Aorta (tissue), 5 donors: ENCODE measurements at regions not wholly inside any gene's neighbourhood (a gene's known extent, or its start where the extent isn't known, plus 50 kb on each side); places are given as distances from the start of the nearest gene placed in this dataset.

Experiments used
- ATAC-seq: fragments of 200-7000 bp; cut with Tn5 transposase; one replicate; pipeline ENCODE4 v1.9.1; 2022; ENCODE audit warnings: moderate library complexity; ENCODE audit not compliant: low FRiP score
- DNase-seq, 2 donors: peaks; one replicate each; pipeline ENCODE4 v3.0.0-alpha.2; 2020
- H3K27ac ChIP-seq, 2 donors: one replicate each; pipeline ENCODE4 v1.5.1; 2013; ENCODE audit warnings: low read length in 2 of 2, mild to moderate bottlenecking in 2 of 2, moderate library complexity in 2 of 2, control low read depth in 1 of 2, inconsistent platforms in 1 of 2, low read depth in 1 of 2
- H3K27me3 ChIP-seq, 2 donors: one replicate each; pipeline ENCODE4 v1.6.1; 2013; ENCODE audit warnings: control low read depth in 1 of 2, low read length in 1 of 2, mild to moderate bottlenecking in 1 of 2, moderate library complexity in 1 of 2; ENCODE audit not compliant: insufficient read depth in 2 of 2, control insufficient read depth in 1 of 2
- H3K36me3 ChIP-seq, 2 donors: one replicate each; pipeline ENCODE4 v1.6.1; 2013; ENCODE audit warnings: control low read depth in 1 of 2, low read length in 1 of 2, mild to moderate bottlenecking in 1 of 2; ENCODE audit not compliant: insufficient read depth in 2 of 2, control insufficient read depth in 1 of 2
- H3K4me1 ChIP-seq, 2 donors: one replicate each; pipeline ENCODE4 v1.6.1; 2013; ENCODE audit warnings: low read length in 2 of 2, control low read depth in 1 of 2, mild to moderate bottlenecking in 1 of 2, moderate library complexity in 1 of 2; ENCODE audit not compliant: insufficient read depth in 2 of 2, control insufficient read depth in 1 of 2
- H3K4me3 ChIP-seq, 2 donors: one replicate each; pipeline ENCODE4 v1.5.1; 2013; ENCODE audit warnings: low read length in 2 of 2, control low read depth in 1 of 2, mild to moderate bottlenecking in 1 of 2
- H3K9me3 ChIP-seq: one replicate; pipeline ENCODE4 v1.6.1; 2013; ENCODE audit warnings: mild to moderate bottlenecking, low read length; ENCODE audit not compliant: control insufficient read depth
- WGBS, 2 donors: extraction: QIAGEN DNeasy Blood & Tissue Kit; methylation state at CpG; one replicate each; pipeline ENCODE4 v1.1.7; 2013; 5-methylcytosine and 5-hydroxymethylcytosine counted together
- intact Hi-C, 2 donors: fragments of 100-400 bp; cut with DNase I; formaldehyde crosslinking; loops; one replicate each; pipeline versions ENCODE4 v1.14.2 to v1.15.0; 2022
- donor health status: healthy with polysubstance abuse.
- donor health status: Bipolar disorder and iron deficiency.
- donor health status: DM: no; HTN: no; CAD: no.
- donor health status: DM: no; HTN: no; CAD: no.
- donor health status: DM: yes; HTN: yes; CAD: no.

GRCh38 chr13:107277911-107278310 is 710.0 kb upstream of the ARGLU1 start:
- DNase-seq (no peak), ATAC-seq (no peak)
- Histone ChIP-seq H3K4me1 (no peaks in the 10 kb centered on the region), H3K27me3 (no peaks in the 10 kb centered on the region), H3K4me3 (no peak overlapping the region), H3K27ac (no peak overlapping the region), H3K9me3 (no peaks in the 10 kb centered on the region), H3K36me3 (no peaks in the 10 kb centered on the region)
- intact Hi-C loops, result no loop called here
- 82 to 83% methylated on average over 6 of the region's 6 CpGs for WGBS, 2 donors

DNA sequence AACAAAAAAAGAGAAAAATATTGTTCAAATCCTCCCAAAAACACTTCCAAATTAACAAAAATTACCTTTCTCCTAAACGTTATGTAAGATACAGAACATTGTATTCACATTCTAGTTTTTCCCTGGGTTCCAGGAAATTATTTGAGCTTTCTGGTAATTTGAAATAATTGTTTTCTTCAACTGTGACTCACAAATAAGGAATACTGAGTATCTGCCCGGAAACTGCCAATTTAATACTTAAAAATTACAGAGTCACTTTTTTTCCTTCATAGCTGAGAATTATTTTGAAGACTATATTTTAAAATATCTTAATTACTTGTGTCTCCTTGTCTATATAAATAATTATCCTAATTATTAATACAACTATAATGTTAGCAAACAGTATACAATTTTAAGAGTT is 709.0 kb upstream of the ARGLU1 start:
- WGBS, 2 donors, result 66 to 69% methylated on average over 2 of the region's 2 CpGs
- DNase-seq, result no peak
- Histone ChIP-seq H3K36me3 (no peaks in the 10 kb centered on the region), H3K9me3 (no peaks in the 10 kb centered on the region), H3K27ac (no peak overlapping the region), H3K27me3 (no peaks in the 10 kb centered on the region), H3K4me1 (no peaks in the 10 kb centered on the region), H3K4me3 (no peak overlapping the region)
- ATAC-seq, result no peak
- intact Hi-C loops, result no loop called here

DNA sequence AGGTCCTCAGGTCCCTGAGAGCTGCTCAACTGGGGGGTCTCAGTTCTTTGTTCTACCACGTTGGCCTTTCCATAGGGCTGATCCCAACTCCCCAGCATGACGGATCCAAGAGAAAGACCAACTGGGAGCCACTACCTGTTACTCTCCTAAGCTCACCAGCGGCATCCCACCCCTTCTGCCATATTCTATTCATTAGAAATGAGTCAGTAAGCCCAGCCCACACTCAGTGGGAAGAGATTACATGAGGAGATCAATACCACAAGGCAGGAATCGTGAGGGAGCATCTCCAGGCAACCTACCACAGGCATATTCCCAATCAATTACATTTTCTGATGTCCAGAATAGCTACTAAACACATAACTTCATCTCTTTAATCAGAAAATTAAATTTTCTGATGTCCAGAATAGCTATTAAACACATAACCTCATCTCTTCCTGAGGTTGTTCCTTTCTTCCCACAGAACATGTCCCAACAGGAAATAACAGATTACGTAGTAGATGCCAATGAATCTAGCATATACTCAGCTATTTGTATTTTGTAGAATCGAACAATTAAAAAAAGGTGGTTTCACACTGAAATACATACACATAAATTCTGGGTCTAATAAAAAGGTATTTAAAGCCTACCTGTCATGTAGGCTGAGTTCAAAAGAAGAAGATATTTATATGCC is 708.1 kb upstream of the ARGLU1 start:
- no peaks in the 10 kb centered on the region for H3K4me1 ChIP-seq
- no peaks in the 10 kb centered on the region for H3K27me3 ChIP-seq
- no peak for ATAC-seq
- H3K9me3 ChIP-seq, result no peaks in the 10 kb centered on the region
- WGBS, 2 donors, result 73 to 79% methylated on average over 6 of the region's 6 CpGs
- intact Hi-C loops, result no loop called here
- H3K27ac ChIP-seq, result no peak overlapping the region
- H3K36me3 ChIP-seq, result no peaks in the 10 kb centered on the region
- DNase-seq, result no peak
- no peak overlapping the region for H3K4me3 ChIP-seq

DNA sequence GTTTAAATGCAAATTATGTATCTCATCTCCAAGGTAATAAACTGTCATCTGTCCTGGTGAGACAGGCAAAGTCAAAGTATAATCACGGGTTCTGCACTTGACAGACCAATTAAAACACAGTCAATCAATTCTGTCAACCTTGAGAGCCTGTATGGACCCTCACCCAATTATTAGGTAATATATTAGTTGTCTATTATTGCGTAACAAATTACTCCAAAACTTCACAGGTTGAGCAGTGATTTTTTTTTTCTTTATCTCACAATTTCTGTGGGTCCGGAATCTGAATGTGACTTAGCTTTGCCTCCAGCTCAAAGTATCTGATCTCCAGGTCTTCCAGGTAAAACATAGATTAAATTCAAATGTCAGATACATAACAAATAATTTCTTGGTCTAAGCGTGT is 707.4 kb upstream of the ARGLU1 start:
- ATAC-seq (no peak), DNase-seq (no peak)
- no peaks in the 10 kb centered on the region for H3K27me3 ChIP-seq
- intact Hi-C loops, result no loop called here
- no peaks in the 10 kb centered on the region for H3K9me3 ChIP-seq
- whole genome bisulfite sequencing, 2 donors, result 73 to 81% methylated on average over 4 of the region's 4 CpGs
- no peaks in the 10 kb centered on the region for H3K4me1 ChIP-seq
- H3K4me3 ChIP-seq, result no peak overlapping the region
- no peaks in the 10 kb centered on the region for H3K36me3 ChIP-seq
- no peak overlapping the region for H3K27ac ChIP-seq

DNA sequence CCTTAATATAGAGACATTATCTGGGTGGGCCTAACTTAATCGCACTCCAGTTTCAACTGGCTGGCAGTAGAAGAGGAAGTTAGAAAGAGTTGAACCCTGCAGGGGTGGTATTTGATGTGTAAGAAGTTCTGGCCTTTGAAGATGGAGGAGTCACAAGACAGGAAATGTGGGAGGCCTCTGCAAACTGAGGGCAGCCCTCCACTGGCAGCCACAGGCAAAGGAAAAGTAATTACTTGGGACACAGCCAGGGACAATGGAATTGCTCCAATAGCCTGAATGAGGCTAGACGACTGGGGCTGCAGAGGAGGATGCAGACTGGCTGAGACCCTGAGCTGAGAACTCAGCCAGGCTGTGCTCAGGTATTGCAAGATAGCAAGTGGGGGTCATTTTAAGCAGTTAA is 703.3 kb upstream of the ARGLU1 start:
- H3K9me3 ChIP-seq, result no peaks in the 10 kb centered on the region
- H3K27ac ChIP-seq, result no peak overlapping the region
- WGBS, 2 donors, result 35 to 43% methylated on average over 2 of the region's 2 CpGs
- DNase-seq (no peak), ATAC-seq (no peak)
- H3K36me3 ChIP-seq, result no peaks in the 10 kb centered on the region
- H3K27me3 ChIP-seq, result no peaks in the 10 kb centered on the region
- H3K4me3 ChIP-seq, result no peak overlapping the region
- no peaks in the 10 kb centered on the region for H3K4me1 ChIP-seq
- intact Hi-C loops, result no loop called here

GRCh38 chr13:107266657-107267056 is 698.7 kb upstream of the ARGLU1 start:
- intact Hi-C loops, result no loop called here
- DNase-seq (no peak), ATAC-seq (no peak)
- no peaks in the 10 kb centered on the region for H3K36me3 ChIP-seq
- H3K9me3 ChIP-seq, result no peaks in the 10 kb centered on the region
- H3K27ac ChIP-seq, result no peak overlapping the region
- 89 to 95% methylated on average over 1 of the region's 1 CpG for WGBS, 2 donors
- H3K4me3 ChIP-seq, result no peak overlapping the region
- no peaks in the 10 kb centered on the region for H3K27me3 ChIP-seq
- no peaks in the 10 kb centered on the region for H3K4me1 ChIP-seq

GRCh38 chr13:107258599-107259187 is 690.8 kb upstream of the ARGLU1 start:
- H3K27ac ChIP-seq, result no peak overlapping the region

GRCh38 chr13:107254392-107254791 is 686.5 kb upstream of the ARGLU1 start:
- Histone ChIP-seq H3K4me3 (no peak overlapping the region), H3K27me3 (no peaks in the 10 kb centered on the region), H3K9me3 (no peaks in the 10 kb centered on the region), H3K36me3 (no peaks in the 10 kb centered on the region), H3K4me1 (no peaks in the 10 kb centered on the region), H3K27ac (no peak overlapping the region)
- intact Hi-C loops, result no loop called here
- ATAC-seq (no peak), DNase-seq (no peak)
- WGBS, 2 donors, result 79 to 80% methylated on average over 4 of the region's 4 CpGs

More at GRCh38 chr13:107258599-107259187, 690.8 kb upstream of the ARGLU1 start:
- Histone ChIP-seq H3K9me3 (no peaks in the 10 kb centered on the region), H3K4me3 (no peak overlapping the region), H3K27me3 (no peaks in the 10 kb centered on the region), H3K4me1 (no peaks in the 10 kb centered on the region), H3K36me3 (no peaks in the 10 kb centered on the region)
- DNase-seq (no peak), ATAC-seq (no peak)
- 74 to 79% methylated on average over 7 of the region's 7 CpGs for WGBS, 2 donors
- intact Hi-C loops, result no loop called here

DNA sequence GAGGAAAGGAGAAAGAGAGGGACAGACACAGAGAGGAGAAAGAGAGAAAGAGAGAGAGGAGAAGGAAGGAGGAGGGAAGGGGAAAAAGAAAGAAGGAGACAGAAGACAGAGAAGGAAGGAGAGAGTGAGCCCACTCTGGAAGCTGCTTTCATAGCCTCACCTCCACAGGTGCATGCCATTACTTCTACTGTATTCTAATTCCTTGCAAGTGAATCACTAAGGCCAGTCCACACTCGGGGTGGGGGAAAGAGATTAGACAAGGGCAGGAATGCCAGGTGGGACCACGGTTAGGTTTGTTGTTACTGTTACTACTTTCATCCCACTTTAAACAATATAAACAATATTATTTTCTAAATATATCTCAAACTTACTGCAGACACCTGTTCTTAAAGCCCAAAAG is 684.5 kb upstream of the ARGLU1 start:
- Histone ChIP-seq H3K36me3 (no peaks in the 10 kb centered on the region), H3K4me3 (no peak overlapping the region), H3K27me3 (no peaks in the 10 kb centered on the region), H3K4me1 (no peaks in the 10 kb centered on the region), H3K27ac (no peak overlapping the region), H3K9me3 (no peaks in the 10 kb centered on the region)
- DNase-seq (no peak), ATAC-seq (no peak)
- WGBS, 2 donors, result 62 to 67% methylated on average over 2 of the region's 2 CpGs
- intact Hi-C loops, result no loop called here
